ENCODE measurements at regions not wholly inside any gene's neighbourhood (a gene's known extent, or its start where the extent isn't known, plus 50 kb on each side); places are given as distances from the start of the nearest gene placed in this dataset.

DNA sequence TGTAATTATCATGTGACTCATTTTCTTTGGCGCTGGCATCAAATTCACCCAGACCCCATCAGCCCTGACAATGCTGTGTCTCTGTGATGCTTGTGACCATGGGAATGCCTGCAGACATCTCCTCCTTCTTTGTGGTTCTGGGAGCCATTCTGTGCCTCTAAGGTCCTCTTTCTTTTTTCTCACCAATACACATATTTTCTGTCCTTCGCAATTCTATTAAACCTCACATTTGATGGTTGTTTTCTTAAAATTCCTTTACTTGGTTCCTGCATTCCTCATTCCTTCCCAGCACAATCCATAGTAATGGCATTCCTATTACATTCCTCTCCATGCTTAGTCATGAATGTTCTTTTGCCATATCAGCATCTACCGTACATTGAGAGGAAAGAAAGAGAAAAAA lies 375.3 kb downstream of the PIK3C3 start:
- TF ChIP-seq, protein P1, sequence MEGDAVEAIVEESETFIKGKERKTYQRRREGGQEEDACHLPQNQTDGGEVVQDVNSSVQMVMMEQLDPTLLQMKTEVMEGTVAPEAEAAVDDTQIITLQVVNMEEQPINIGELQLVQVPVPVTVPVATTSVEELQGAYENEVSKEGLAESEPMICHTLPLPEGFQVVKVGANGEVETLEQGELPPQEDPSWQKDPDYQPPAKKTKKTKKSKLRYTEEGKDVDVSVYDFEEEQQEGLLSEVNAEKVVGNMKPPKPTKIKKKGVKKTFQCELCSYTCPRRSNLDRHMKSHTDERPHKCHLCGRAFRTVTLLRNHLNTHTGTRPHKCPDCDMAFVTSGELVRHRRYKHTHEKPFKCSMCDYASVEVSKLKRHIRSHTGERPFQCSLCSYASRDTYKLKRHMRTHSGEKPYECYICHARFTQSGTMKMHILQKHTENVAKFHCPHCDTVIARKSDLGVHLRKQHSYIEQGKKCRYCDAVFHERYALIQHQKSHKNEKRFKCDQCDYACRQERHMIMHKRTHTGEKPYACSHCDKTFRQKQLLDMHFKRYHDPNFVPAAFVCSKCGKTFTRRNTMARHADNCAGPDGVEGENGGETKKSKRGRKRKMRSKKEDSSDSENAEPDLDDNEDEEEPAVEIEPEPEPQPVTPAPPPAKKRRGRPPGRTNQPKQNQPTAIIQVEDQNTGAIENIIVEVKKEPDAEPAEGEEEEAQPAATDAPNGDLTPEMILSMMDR (IDR thresholded peaks at IDR 0.05), result no peak
- TF ChIP-seq POLR2A (IDR thresholded peaks at IDR 0.05), result no peak

Data from heart left ventricle (tissue), 13 donors.